T-helper 1 cell treated with Interleukin-12 subunit alpha and Interleukin-12 subunit beta and Interleukin-4 antibody, amounts not matched to agents 30 ng/mL and 1 ng/mL, for 36 hours (primary cell): ENCODE measurements at regions not wholly inside any gene's neighbourhood (a gene's known extent, or its start where the extent isn't known, plus 50 kb on each side); places are given as distances from the start of the nearest gene placed in this dataset.
"Not testable (repeated sequence)": the region's sequence is repeated elsewhere in the genome, so short reads cannot be mapped to it uniquely, and the experiment has no call there.

Source experiments
- intact Hi-C: fragments of 100-400 bp; cut with micrococcal nuclease; formaldehyde crosslinking; loops from one replicate; pipeline ENCODE4 v1.15.1; 2024

GRCh38 chr12:94916663-94917062, 86.8 kb downstream of the NDUFA12 start:
- intact Hi-C loops: no loop called here

GRCh38 chr12:94909663-94910062, 93.8 kb downstream of the NDUFA12 start:
- intact Hi-C loops: no loop called here

DNA sequence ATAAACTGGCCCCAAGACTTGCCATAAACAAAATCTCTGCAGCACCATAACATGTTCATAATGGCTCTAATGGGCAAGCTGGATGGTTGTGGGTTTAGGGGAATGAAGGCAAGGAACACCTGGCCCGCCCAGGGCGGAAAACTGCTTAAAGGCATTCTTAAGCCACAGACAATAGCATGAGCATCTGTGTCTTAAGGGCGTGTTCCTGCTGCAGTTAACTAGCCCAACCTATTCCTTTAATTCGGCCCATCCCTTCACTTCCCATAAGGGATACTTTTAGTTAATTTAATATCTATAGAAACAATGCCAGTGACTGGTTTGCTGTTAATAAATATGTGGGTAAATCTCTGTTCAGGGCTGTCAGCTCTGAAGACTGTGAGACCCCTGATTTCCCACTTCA, 97.7 kb downstream of the NDUFA12 start:
- intact Hi-C loops: not testable (repeated sequence)

DNA sequence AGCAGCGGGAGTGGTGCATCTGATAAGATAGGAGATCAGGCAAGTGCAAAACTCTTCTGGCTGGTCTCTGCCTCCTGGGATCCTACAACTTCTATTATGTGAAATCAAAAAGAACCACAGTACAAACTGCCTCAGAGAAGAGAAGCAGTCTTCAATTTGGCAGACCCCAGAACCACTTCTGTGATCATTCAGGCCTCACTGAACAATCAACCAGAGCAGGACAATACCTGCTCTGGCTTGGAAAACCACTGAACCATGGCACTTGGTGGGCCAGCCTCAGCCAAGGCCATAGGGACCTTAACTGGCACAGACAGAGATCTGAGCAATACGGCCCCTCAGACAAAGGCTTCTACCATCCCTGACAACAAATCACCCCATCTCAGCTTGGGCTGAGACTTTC, 103.0 kb downstream of the NDUFA12 start:
- intact Hi-C loops: no loop called here

DNA sequence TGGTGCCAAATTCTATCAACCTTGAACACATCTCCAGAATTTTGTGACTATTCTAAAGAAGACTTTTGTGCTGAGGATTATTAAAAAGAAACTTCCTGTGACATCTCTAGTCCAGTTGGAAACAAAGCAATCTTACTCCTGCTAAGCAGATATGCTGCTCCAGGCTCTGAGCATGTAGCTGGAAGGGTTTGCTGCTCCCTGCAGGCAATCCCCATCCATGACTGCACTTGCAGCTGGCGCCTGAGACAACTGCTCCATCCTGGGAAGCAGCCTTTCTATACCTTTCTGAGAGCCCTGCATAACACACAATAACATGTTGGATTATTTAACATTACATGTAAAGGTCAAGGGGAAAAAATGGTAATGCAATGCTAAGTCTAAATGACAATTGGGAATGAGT, 105.1 kb downstream of the NDUFA12 start:
- intact Hi-C loops: no loop called here

DNA sequence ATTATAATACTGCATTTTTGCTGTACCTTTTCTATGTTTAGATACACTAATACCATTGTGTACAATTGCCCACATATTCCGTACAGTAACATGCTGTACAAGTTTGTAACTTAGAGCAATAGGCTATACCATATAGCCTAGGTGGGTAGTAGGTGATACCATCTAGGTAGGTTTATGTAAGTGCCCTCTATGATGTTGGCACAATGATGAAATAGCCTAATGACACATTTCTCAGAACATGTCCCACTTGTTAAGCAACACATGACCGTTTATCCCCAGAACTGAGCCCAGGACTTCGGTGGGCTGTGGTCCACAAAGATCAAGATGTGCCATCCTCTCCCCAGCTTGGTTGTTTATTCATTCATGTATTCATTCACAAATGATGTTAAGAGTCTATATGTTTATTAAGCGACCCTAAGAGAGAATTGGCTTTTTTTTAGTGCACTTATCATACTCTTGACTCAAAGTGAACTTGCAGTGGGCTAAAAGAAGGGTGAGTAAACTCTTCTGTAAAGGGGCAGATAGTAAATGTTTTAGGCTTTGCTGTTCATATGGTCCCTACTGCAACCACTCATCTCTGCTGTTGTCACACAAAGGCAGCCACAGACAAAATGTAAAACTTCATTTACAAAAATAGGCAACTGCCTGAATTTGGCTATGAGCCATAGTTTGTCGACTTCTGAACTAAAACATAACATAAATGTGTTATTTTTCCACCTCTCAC, 110.8 kb downstream of the NDUFA12 start:
- intact Hi-C loops: no loop called here

DNA sequence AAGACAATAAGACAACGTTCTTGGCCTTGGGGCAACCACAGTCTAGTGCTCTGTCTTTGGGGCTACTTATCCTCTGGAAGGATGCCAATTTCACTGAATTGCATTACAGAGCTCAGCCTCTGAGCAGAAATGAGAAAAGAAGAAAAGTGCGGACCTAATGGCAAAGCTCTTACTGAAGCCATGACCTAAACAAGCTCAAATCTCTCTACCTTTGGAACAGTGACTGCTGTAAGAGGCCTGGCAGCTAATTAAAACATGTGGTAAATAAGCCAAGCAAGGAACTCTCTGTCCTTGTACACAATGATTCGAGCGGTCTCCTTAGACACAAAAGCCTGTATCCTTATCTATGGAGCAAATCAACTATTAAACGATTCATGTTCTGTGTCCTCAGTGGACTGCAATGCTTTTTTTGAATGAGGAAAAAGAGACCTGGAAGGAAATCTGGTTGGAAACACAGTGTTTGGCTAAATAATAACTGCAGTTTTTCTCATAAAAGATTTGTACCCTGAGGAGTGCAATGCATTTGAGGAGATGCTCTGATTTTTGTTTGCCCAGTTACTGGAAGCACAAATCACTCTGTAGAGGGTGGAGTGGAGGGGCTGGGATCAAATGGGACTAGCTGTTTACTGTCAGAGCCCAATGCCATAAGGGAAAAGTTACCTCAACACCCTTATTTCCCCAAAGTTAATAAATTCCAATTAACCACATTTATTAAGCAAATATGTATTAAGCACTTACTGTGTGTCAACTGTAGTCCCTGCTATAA, 113.9 kb downstream of the NDUFA12 start:
- intact Hi-C loops: no loop called here

DNA sequence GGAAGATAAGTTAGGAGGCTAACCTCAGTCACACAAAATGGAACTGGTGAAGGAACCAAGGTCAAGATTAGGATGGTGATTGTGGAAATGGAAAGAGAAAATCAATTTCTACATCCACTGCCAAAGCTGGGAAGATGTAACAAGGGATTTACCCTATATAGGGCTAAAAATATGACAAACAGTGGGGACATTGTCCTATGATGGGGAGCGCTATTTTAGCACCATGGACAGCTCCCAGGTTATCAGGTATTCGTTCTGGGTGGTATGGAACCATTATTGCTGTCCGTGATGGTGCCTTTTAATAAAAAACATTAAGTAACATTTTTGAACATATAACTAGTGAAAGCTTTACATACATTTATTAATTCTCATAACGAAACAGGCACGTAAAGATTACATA, 124.0 kb downstream of the NDUFA12 start:
- intact Hi-C loops: no loop called here

DNA sequence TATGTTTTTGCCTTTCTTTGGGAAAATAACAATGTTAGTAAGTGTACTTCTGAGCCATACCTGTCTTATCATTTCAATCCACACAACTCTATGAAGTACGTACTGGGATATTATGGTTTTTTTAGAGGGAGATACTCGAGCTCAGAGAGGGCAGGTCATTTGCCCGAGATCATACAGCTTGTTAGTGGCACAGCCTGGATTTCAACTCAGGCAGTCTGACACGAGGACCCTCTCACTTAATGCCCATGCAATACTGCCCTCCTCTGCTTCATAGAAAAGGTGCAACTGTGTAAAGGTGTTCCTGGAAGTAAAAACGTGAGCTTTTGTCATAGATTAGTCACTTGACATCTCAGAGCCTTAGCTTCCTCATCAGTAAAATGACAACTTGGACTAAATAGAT, 128.0 kb downstream of the NDUFA12 start:
- intact Hi-C loops: no loop called here

GRCh38 chr12:94874518-94875302, 128.8 kb downstream of the NDUFA12 start:
- intact Hi-C loops: no loop called here

GRCh38 chr12:94873734-94874517, 129.6 kb downstream of the NDUFA12 start:
- intact Hi-C loops: no loop called here

- intact Hi-C loops: no loop called here
Observed at GRCh38 chr12:94872971-94873733, 130.3 kb downstream of the NDUFA12 start.

- intact Hi-C loops: no loop called here
Observed at GRCh38 chr12:94872671-94872970, 130.9 kb downstream of the NDUFA12 start.

DNA sequence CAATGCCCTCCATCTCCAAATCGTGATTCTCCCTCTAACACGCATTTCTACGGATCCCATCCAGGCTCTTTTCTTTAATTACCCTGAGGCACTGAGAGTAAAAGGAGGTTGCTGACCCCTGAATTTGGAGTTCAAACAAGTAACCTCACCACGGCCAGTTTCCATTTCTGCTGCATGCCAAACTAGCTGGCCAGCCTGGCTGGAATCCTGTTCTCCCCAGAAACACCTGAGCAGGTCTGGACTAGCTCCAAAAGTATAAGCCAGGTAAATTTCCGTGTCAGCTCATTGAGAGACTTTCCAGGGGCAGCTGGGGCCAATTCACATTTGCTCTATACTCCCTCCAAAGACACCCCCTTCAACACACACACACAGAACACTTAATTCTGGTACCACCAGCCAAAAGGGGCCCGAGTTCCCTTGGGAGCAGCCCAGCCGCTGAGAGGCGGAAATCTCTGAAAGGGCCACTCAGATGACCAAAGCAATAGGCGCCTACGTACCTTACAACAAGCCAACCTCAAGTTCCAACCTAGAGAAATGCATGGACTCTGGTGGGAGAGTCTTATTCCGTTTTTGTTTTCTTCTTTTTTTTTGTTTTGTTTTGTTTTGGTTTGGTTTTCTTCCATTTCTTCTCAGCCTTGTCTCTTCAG, 131.4 kb downstream of the NDUFA12 start:
- intact Hi-C loops: no loop called here

- intact Hi-C loops: no loop called here
Observed at GRCh38 chr12:94870511-94870910, 133.0 kb downstream of the NDUFA12 start.

- intact Hi-C loops: no loop called here
Observed at GRCh38 chr12:94868161-94868560, 135.3 kb downstream of the NDUFA12 start.

DNA sequence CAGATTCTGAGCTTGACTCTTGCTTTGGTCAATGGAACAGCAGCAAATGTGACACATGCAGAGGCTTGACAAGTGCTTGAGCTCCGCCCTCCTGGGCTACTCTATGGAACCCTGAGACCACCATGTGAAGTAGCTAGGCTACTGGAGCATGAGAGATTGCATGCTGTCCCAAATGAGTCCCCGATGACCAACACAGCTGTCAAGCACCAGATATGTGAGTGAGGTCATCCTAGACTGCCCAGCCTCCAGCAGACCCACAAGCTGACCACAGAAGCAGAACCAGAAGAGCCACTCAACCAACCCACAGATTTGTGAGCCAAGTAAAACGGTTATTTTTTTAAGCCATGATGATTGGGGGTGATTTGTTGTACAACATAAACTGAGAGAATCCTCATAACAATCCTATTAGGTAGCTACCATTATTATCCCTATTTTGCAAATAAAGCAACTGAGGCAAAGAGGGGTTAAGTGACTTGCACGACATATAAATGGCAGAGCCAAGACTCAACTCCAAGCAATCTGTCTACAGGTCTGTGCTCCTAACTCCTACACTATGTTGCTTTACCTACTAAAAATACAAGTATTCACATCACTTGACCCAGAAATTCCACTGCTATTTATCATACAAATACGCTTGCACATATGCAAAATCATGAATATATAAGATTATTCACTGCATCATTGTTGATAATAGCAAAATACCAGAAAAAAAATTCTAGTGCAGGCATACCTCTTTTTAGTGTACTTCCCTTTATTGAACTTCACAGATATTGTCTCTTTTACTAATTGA, 136.2 kb downstream of the NDUFA12 start:
- intact Hi-C loops: no loop called here

GRCh38 chr12:94864987-94865386, 138.5 kb downstream of the NDUFA12 start:
- intact Hi-C loops: no loop called here

GRCh38 chr12:94863321-94864035, 140.0 kb downstream of the NDUFA12 start:
- intact Hi-C loops: no loop called here
